Rectal smooth muscle tissue (tissue), 1 donor: ENCODE measurements at regions not wholly inside any gene's neighbourhood (a gene's known extent, or its start where the extent isn't known, plus 50 kb on each side); places are given as distances from the start of the nearest gene placed in this dataset.
"Not testable (repeated sequence)": the region's sequence is repeated elsewhere in the genome, so short reads cannot be mapped to it uniquely, and the experiment has no call there.

Experiments used
- H3K27ac ChIP-seq: one replicate; pipeline ENCODE4 v1.7.0; 2013; ENCODE audit warnings: low read depth, low read length, inconsistent platforms
- H3K27me3 ChIP-seq: one replicate; pipeline ENCODE4 v1.7.0; 2013; ENCODE audit warnings: low read length; ENCODE audit not compliant: control insufficient read depth, insufficient read depth
- H3K36me3 ChIP-seq: one replicate; pipeline ENCODE4 v1.7.0; 2013; ENCODE audit warnings: low read length; ENCODE audit not compliant: control insufficient read depth, insufficient read depth
- H3K4me1 ChIP-seq: one replicate; pipeline ENCODE4 v1.7.0; 2013; ENCODE audit warnings: low read length; ENCODE audit not compliant: control insufficient read depth, insufficient read depth
- H3K4me3 ChIP-seq: one replicate; pipeline ENCODE4 v1.7.0; 2013; ENCODE audit warnings: low read length
- H3K9ac ChIP-seq: one replicate; pipeline ENCODE4 v1.7.0; 2013; ENCODE audit warnings: low read length

- H3K4me1 ChIP-seq, H3K4me3 ChIP-seq, H3K36me3 ChIP-seq, H3K9ac ChIP-seq, H3K27me3 ChIP-seq, H3K27ac ChIP-seq: not testable (repeated sequence)
These were observed 134.6 kb downstream of the FOXD4L6 start for GRCh38 chr9:40993842-40994241.

GRCh38 chr9:40993375-40993774 lies 135.1 kb downstream of the FOXD4L6 start:
- not testable (repeated sequence) for H3K9ac ChIP-seq, H3K27me3 ChIP-seq, H3K36me3 ChIP-seq, H3K27ac ChIP-seq, H3K4me1 ChIP-seq
- H3K4me3 ChIP-seq, result peak overlapping the region; percentile 32

GRCh38 chr9:40992472-40992821 lies 136.0 kb downstream of the FOXD4L6 start:
- not testable (repeated sequence) for H3K4me1 ChIP-seq, H3K27me3 ChIP-seq, H3K36me3 ChIP-seq
- peak overlapping the region; percentile 90 for H3K9ac ChIP-seq
- H3K27ac ChIP-seq, result peak overlapping the region; percentile 87
- H3K4me3 ChIP-seq, result peak overlapping the region; percentile 94

GRCh38 chr9:40991741-40992471 lies 136.6 kb downstream of the FOXD4L6 start:
- not testable (repeated sequence) for H3K27me3 ChIP-seq, H3K4me1 ChIP-seq
- peak overlapping the region; percentile 87 for H3K27ac ChIP-seq

GRCh38 chr9:40991100-40991740 lies 137.3 kb downstream of the FOXD4L6 start:
- peak overlapping the region; percentile 94 for H3K4me3 ChIP-seq
- H3K9ac ChIP-seq, result peak overlapping the region; percentile 64
- not testable (repeated sequence) for H3K36me3 ChIP-seq, H3K27me3 ChIP-seq, H3K4me1 ChIP-seq
- H3K27ac ChIP-seq, result peak overlapping the region; percentile 87

More at GRCh38 chr9:40991741-40992471, 136.6 kb downstream of the FOXD4L6 start:
- not testable (repeated sequence) for H3K36me3 ChIP-seq
- H3K9ac ChIP-seq, result peak overlapping the region; percentile 90
- peak overlapping the region; percentile 94 for H3K4me3 ChIP-seq

- H3K27ac ChIP-seq, H3K4me3 ChIP-seq, H3K4me1 ChIP-seq, H3K27me3 ChIP-seq, H3K36me3 ChIP-seq, H3K9ac ChIP-seq: not testable (repeated sequence)
These were observed 142.1 kb downstream of the FOXD4L6 start for GRCh38 chr9:40986332-40986731.

- not testable (repeated sequence) for H3K27me3 ChIP-seq, H3K27ac ChIP-seq, H3K9ac ChIP-seq, H3K36me3 ChIP-seq, H3K4me1 ChIP-seq, H3K4me3 ChIP-seq
These were observed 153.1 kb downstream of the FOXD4L6 start for GRCh38 chr9:40975351-40975750.

- H3K27ac ChIP-seq, H3K36me3 ChIP-seq, H3K4me1 ChIP-seq, H3K4me3 ChIP-seq, H3K27me3 ChIP-seq, H3K9ac ChIP-seq: not testable (repeated sequence)
These were observed 153.6 kb downstream of the FOXD4L6 start for GRCh38 chr9:40974912-40975311.

GRCh38 chr9:40971773-40972172 lies 156.7 kb downstream of the FOXD4L6 start:
- H3K27me3 ChIP-seq, H3K36me3 ChIP-seq, H3K9ac ChIP-seq, H3K27ac ChIP-seq, H3K4me3 ChIP-seq, H3K4me1 ChIP-seq: not testable (repeated sequence)

GRCh38 chr9:40970340-40970739 lies 158.1 kb downstream of the FOXD4L6 start:
- not testable (repeated sequence) for H3K4me3 ChIP-seq, H3K9ac ChIP-seq, H3K27ac ChIP-seq, H3K4me1 ChIP-seq, H3K27me3 ChIP-seq, H3K36me3 ChIP-seq

GRCh38 chr9:40962461-40962860 lies 166.0 kb downstream of the FOXD4L6 start:
- H3K27me3 ChIP-seq, H3K4me1 ChIP-seq, H3K9ac ChIP-seq, H3K27ac ChIP-seq, H3K4me3 ChIP-seq, H3K36me3 ChIP-seq: not testable (repeated sequence)

- not testable (repeated sequence) for H3K4me1 ChIP-seq, H3K27me3 ChIP-seq
These were observed 176.5 kb downstream of the FOXD4L6 start for GRCh38 chr9:40951876-40952494.

GRCh38 chr9:40946228-40946627 lies 182.3 kb downstream of the FOXD4L6 start:
- not testable (repeated sequence) for H3K36me3 ChIP-seq, H3K4me3 ChIP-seq, H3K4me1 ChIP-seq, H3K27me3 ChIP-seq, H3K27ac ChIP-seq, H3K9ac ChIP-seq

More at GRCh38 chr9:40951876-40952494, 176.5 kb downstream of the FOXD4L6 start:
- not testable (repeated sequence) for H3K36me3 ChIP-seq, H3K27ac ChIP-seq, H3K4me3 ChIP-seq, H3K9ac ChIP-seq
